ENCODE measurements at regions not wholly inside any gene's neighbourhood (a gene's known extent, or its start where the extent isn't known, plus 50 kb on each side); places are given as distances from the start of the nearest gene placed in this dataset.

GRCh38 chr16:85991425-85991824 lies 92.5 kb downstream of the IRF8 start:
- Histone ChIP-seq H3K4me1 (peaks cover 0 to 30% (median 0%) of the 10 kb centered on the region in 4 donors), H3K9me3 (no peaks in the 10 kb centered on the region), H3K27me3 (no peaks in the 10 kb centered on the region), H3K4me3 (no peak overlapping the region), H3K36me3 (no peaks in the 10 kb centered on the region), H3K27ac (peak overlapping the region in 1 of 4 donors; percentile 70)
- no peak for DNase-seq (ENCODE audit: low spot score in 2 of 2)
- 88 to 90% methylated on average over 7 of the region's 7 CpGs for WGBS, 2 donors
- TF ChIP-seq POLR2A (IDR thresholded peaks at IDR 0.05), result no peak
- no peak for TF ChIP-seq EP300 (IDR thresholded peaks at IDR 0.05)
- TF ChIP-seq CTCF (IDR thresholded peaks at IDR 0.05), result no peak

- H3K27me3 ChIP-seq, result no peaks in the 10 kb centered on the region
- no peak for TF ChIP-seq POLR2A (IDR thresholded peaks at IDR 0.05)
- TF ChIP-seq CTCF (IDR thresholded peaks at IDR 0.05), result no peak
- no peak for TF ChIP-seq EP300 (IDR thresholded peaks at IDR 0.05)
- H3K27ac ChIP-seq, result peak overlapping the region in 1 of 4 donors; percentile 70
- no peak for DNase-seq (ENCODE audit: low spot score in 2 of 2)
- 83% methylated on average over 5 of the region's 5 CpGs for WGBS, 2 donors
- H3K4me3 ChIP-seq, result no peak overlapping the region
- no peaks in the 10 kb centered on the region for H3K36me3 ChIP-seq
- no peaks in the 10 kb centered on the region for H3K9me3 ChIP-seq
- peaks cover 0 to 26% (median 0%) of the 10 kb centered on the region in 4 donors for H3K4me1 ChIP-seq
Observed at GRCh38 chr16:85991856-85992255, 92.9 kb downstream of the IRF8 start.

- H3K27me3 ChIP-seq, result no peaks in the 10 kb centered on the region
- H3K9me3 ChIP-seq, result no peaks in the 10 kb centered on the region
- 75 to 78% methylated on average over 10 of the region's 10 CpGs for whole genome bisulfite sequencing, 2 donors
- DNase-seq (ENCODE audit: low spot score in 2 of 2), result no peak
- TF ChIP-seq CTCF (IDR thresholded peaks at IDR 0.05), result no peak
- no peak overlapping the region for H3K4me3 ChIP-seq
- peaks cover 0 to 21% (median 0%) of the 10 kb centered on the region in 4 donors for H3K4me1 ChIP-seq
- no peaks in the 10 kb centered on the region for H3K36me3 ChIP-seq
- no peak overlapping the region for H3K27ac ChIP-seq
Observed at GRCh38 chr16:85992359-85992758, 93.4 kb downstream of the IRF8 start.

GRCh38 chr16:85992779-85993178 lies 93.8 kb downstream of the IRF8 start:
- WGBS, 2 donors, result 65% methylated on average over 2 of the region's 2 CpGs
- peak overlapping the region in 1 of 4 donors; percentile 36 for H3K27ac ChIP-seq
- no peaks in the 10 kb centered on the region for H3K36me3 ChIP-seq
- no peak for DNase-seq (ENCODE audit: low spot score in 2 of 2)
- H3K4me1 ChIP-seq, result peaks cover 0 to 18% (median 0%) of the 10 kb centered on the region in 4 donors
- no peaks in the 10 kb centered on the region for H3K27me3 ChIP-seq
- no peak overlapping the region for H3K4me3 ChIP-seq
- TF ChIP-seq CTCF (IDR thresholded peaks at IDR 0.05) (no peak), EP300 (IDR thresholded peaks at IDR 0.05) (no peak), POLR2A (IDR thresholded peaks at IDR 0.05) (no peak)
- H3K9me3 ChIP-seq, result no peaks in the 10 kb centered on the region

- DNase-seq (ENCODE audit: low spot score in 2 of 2), result no peak
- Histone ChIP-seq H3K36me3 (no peaks in the 10 kb centered on the region), H3K27ac (peak overlapping the region in 3 of 4 donors; percentile 48 to 72 (median 59)), H3K27me3 (no peaks in the 10 kb centered on the region), H3K9me3 (no peaks in the 10 kb centered on the region), H3K4me3 (no peak overlapping the region), H3K4me1 (peaks cover 0 to 15% (median 0%) of the 10 kb centered on the region in 4 donors)
- no peak for TF ChIP-seq EP300 (IDR thresholded peaks at IDR 0.05)
- no peak for TF ChIP-seq POLR2A (IDR thresholded peaks at IDR 0.05)
- TF ChIP-seq CTCF (IDR thresholded peaks at IDR 0.05), result no peak
- WGBS, 2 donors, result 61 to 63% methylated on average over 20 of the region's 20 CpGs
Observed at GRCh38 chr16:85994492-85995490, 95.8 kb downstream of the IRF8 start.

All from tibial nerve (tissue), 4 donors.